PC-9 (cell line): ENCODE measurements at regions not wholly inside any gene's neighbourhood (a gene's known extent, or its start where the extent isn't known, plus 50 kb on each side); places are given as distances from the start of the nearest gene placed in this dataset.

ENCODE experiments used
- EZH2 ChIP-seq: fragments of 200-600 bp; sonication (generic); IDR thresholded peaks from 2 replicates; pipeline ENCODE4 v1.8.0; 2017; ENCODE audit warnings: antibody characterized with exemption, low read depth
- TF ChIP-seq, protein P1 (sequence below): fragments of 200-600 bp; sonication (generic); conservative IDR thresholded peaks from 2 replicates; pipeline ENCODE4 v1.6.1; 2017; ENCODE audit warnings: mixed run types, antibody characterized with exemption, mild to moderate bottlenecking, moderate library complexity

DNA sequence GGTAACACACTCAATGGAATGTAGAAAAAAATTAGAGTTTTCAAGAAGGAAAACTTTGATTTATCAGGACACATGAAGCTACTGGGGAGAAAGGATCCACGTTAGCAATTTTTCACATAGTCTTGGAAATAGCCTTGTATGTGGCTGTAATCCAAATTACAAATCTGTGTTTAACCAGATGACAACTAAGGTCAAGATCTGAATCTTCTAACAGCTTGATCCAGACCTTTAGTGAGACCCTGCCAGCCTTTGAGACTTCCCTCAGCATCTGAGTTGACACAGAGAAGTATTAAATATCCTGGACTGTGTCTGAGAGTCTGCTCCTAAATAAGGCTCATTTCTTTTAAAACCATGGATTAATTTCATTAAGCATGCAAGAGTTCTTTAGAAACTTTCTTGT lies 135.9 kb upstream of the KCNK2 start:
- TF ChIP-seq, protein P1, sequence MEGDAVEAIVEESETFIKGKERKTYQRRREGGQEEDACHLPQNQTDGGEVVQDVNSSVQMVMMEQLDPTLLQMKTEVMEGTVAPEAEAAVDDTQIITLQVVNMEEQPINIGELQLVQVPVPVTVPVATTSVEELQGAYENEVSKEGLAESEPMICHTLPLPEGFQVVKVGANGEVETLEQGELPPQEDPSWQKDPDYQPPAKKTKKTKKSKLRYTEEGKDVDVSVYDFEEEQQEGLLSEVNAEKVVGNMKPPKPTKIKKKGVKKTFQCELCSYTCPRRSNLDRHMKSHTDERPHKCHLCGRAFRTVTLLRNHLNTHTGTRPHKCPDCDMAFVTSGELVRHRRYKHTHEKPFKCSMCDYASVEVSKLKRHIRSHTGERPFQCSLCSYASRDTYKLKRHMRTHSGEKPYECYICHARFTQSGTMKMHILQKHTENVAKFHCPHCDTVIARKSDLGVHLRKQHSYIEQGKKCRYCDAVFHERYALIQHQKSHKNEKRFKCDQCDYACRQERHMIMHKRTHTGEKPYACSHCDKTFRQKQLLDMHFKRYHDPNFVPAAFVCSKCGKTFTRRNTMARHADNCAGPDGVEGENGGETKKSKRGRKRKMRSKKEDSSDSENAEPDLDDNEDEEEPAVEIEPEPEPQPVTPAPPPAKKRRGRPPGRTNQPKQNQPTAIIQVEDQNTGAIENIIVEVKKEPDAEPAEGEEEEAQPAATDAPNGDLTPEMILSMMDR: no peak
- no peak for TF ChIP-seq EZH2
